Upper lobe of right lung (tissue), 1 donor: ENCODE measurements at regions not wholly inside any gene's neighbourhood (a gene's known extent, or its start where the extent isn't known, plus 50 kb on each side); places are given as distances from the start of the nearest gene placed in this dataset.

Experiments
- ATAC-seq: fragments of 200-7000 bp; cut with Tn5 transposase; one replicate; pipeline ENCODE4 v1.9.1; 2020; ENCODE audit warnings: mild to moderate bottlenecking, moderate library complexity
- DNase-seq: peaks from one replicate; pipeline ENCODE4 v3.0.0-alpha.2; 2020
- H3K27ac ChIP-seq: fragments of 200-600 bp; one replicate; pipeline ENCODE4 v1.8.0; 2022
- H3K27me3 ChIP-seq: fragments of 200-600 bp; one replicate; pipeline ENCODE4 v1.8.0; 2022; ENCODE audit warnings: mild to moderate bottlenecking
- H3K36me3 ChIP-seq: fragments of 200-600 bp; one replicate; pipeline ENCODE4 v1.8.0; 2022
- H3K4me1 ChIP-seq: fragments of 200-600 bp; one replicate; pipeline ENCODE4 v1.8.0; 2022
- H3K4me3 ChIP-seq: fragments of 200-600 bp; one replicate; pipeline ENCODE4 v1.8.0; 2022; ENCODE audit warnings: mild to moderate bottlenecking
- H3K9me3 ChIP-seq: fragments of 200-600 bp; one replicate; pipeline ENCODE4 v1.8.0; 2022
- intact Hi-C: fragments of 100-400 bp; cut with DNase I; formaldehyde crosslinking; loops from one replicate; pipeline ENCODE4 v1.11.0; 2022
- TF ChIP-seq, protein P1 (sequence below): fragments of 200-600 bp; IDR thresholded peaks from one replicate; pipeline ENCODE4 v1.8.0; 2022; ENCODE audit warnings: antibody characterized with exemption
- donor health status: DM: no; HTN: yes; CAD: no; lungs with severe emphysema.

DNA sequence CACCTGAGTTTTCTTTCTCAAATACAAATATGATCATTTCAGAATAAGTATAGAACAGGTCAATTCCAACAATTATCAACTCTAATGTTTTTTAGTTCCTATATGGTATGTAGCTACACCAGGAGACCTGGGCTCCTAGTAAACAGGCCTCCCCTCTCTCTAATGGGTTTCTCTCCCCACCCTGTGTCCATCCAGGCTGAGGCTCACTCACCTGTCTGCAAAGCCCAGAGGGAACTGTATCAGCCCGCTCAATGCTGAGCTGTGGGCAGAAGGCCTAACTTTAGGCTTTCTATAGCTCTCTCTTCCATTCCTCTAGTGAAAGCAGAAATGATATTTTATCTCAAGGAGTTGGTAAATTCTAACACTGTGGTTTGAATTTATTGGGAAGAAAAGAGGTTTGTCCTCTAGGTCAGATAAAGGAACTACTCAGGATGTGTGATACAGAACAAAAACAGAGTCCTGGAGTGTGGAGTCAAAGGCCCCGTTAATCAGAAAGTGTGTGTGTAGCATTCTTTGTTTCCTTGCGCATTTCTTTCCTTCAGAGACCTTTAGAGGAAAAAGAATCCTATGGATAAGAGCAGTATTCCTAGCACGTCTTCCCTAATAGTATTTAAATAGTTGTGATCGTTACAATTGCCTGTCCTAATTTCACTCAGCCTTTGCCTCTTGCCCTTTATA, 408.9 kb downstream of the PYDC2 start:
- no peaks in the 10 kb centered on the region for H3K36me3 ChIP-seq
- DNase-seq: no peak
- H3K27me3 ChIP-seq: no peaks in the 10 kb centered on the region
- ATAC-seq: no peak
- H3K9me3 ChIP-seq: no peaks in the 10 kb centered on the region
- no peak overlapping the region for H3K27ac ChIP-seq
- intact Hi-C loops: no loop called here
- H3K4me1 ChIP-seq: no peaks in the 10 kb centered on the region
- no peak overlapping the region for H3K4me3 ChIP-seq
- TF ChIP-seq, protein P1, sequence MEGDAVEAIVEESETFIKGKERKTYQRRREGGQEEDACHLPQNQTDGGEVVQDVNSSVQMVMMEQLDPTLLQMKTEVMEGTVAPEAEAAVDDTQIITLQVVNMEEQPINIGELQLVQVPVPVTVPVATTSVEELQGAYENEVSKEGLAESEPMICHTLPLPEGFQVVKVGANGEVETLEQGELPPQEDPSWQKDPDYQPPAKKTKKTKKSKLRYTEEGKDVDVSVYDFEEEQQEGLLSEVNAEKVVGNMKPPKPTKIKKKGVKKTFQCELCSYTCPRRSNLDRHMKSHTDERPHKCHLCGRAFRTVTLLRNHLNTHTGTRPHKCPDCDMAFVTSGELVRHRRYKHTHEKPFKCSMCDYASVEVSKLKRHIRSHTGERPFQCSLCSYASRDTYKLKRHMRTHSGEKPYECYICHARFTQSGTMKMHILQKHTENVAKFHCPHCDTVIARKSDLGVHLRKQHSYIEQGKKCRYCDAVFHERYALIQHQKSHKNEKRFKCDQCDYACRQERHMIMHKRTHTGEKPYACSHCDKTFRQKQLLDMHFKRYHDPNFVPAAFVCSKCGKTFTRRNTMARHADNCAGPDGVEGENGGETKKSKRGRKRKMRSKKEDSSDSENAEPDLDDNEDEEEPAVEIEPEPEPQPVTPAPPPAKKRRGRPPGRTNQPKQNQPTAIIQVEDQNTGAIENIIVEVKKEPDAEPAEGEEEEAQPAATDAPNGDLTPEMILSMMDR: no peak

DNA sequence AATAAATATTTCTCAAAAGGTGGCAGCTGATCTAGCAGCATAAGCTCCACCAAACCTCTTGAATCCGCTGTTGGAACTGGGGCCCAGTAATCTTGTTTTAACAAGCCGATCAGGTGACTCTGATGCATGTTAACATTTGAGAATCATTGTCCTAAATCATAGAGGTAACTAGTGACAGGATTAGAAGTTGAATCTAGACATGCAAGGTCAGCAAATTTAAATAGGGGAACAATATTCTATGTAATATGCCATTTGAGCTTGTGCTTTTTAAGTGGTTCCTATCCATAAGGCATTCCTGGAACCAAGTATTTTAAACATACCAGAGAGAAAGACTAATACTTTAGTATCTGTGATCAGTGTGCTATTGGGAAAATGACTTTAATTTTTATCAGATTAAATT, 412.8 kb downstream of the PYDC2 start:
- Histone ChIP-seq H3K9me3 (no peaks in the 10 kb centered on the region), H3K4me1 (no peaks in the 10 kb centered on the region), H3K27ac (no peak overlapping the region), H3K36me3 (no peaks in the 10 kb centered on the region), H3K27me3 (no peaks in the 10 kb centered on the region), H3K4me3 (no peak overlapping the region)
- DNase-seq: no peak
- TF ChIP-seq, protein P1: no peak
- intact Hi-C loops: no loop called here
- no peak for ATAC-seq

DNA sequence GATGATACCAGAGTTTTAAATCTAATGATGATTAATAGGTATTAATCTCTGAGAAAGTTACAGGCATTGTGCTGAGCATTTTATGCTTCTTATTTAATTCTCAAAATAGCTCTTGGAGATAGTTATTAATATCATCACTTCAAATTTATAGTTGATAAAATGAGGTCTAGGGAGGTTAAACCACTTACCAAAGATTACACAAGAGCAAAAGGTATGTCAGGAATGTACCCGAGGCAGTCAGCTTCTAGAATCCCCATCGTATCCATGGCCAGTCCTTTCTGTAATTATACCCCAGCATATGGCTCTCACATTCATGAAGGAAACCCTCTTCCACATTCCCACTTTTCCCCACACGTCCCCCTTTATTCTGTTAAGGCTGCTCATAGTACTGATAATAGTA, 421.3 kb downstream of the PYDC2 start:
- Histone ChIP-seq H3K4me1 (no peaks in the 10 kb centered on the region), H3K27me3 (no peaks in the 10 kb centered on the region), H3K9me3 (no peaks in the 10 kb centered on the region), H3K36me3 (no peaks in the 10 kb centered on the region), H3K4me3 (no peak overlapping the region), H3K27ac (no peak overlapping the region)
- TF ChIP-seq, protein P1: no peak
- intact Hi-C loops: no loop called here
- DNase-seq (no peak), ATAC-seq (peak; percentile 55)

DNA sequence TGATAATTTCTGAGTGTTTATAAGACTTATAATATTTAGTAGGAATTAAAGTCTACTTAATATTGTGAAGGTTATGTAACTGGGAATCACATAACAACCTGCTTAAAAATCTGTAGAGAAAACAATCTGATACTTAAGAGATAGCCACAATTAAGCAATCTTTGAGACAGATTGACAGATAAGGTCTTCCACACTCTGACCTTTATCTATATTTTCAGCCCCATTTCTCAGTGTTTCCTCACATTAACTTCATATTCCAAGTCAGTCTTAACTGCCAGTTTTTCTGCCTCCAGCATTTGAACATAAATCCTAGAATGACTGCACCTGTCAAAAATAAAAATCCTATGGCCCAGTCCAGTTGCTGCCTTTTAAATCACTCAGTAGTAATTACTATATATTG, 423.2 kb downstream of the PYDC2 start:
- intact Hi-C loops: no loop called here
- Histone ChIP-seq H3K27me3 (no peaks in the 10 kb centered on the region), H3K9me3 (no peaks in the 10 kb centered on the region), H3K4me1 (no peaks in the 10 kb centered on the region), H3K36me3 (no peaks in the 10 kb centered on the region), H3K4me3 (no peak overlapping the region), H3K27ac (no peak overlapping the region)
- no peak for ATAC-seq
- no peak for DNase-seq
- TF ChIP-seq, protein P1: no peak

DNA sequence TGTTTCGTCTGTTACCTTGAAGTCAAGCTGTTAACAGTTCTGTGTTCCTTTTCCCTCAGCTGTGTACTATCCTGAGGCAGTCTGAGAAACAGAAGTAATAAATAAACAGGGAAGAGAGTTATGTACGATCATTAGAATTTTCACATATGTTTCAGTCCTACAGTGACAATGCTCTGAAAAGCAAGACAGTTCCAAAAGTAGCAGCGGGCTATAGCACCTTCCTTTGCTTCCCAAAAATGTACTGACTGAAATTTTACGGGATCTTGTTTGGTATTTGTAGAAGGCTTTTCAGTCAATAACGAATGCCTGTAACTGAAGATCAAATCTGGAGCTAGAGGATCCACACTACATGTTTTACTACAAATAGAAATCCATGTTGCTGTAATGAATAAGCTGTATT, 428.1 kb downstream of the PYDC2 start:
- DNase-seq: no peak
- no peaks in the 10 kb centered on the region for H3K9me3 ChIP-seq
- no peaks in the 10 kb centered on the region for H3K27me3 ChIP-seq
- intact Hi-C loops: no loop called here
- ATAC-seq: no peak
- H3K4me1 ChIP-seq: no peaks in the 10 kb centered on the region
- no peaks in the 10 kb centered on the region for H3K36me3 ChIP-seq
- TF ChIP-seq, protein P1: no peak
- H3K27ac ChIP-seq: no peak overlapping the region
- H3K4me3 ChIP-seq: no peak overlapping the region

DNA sequence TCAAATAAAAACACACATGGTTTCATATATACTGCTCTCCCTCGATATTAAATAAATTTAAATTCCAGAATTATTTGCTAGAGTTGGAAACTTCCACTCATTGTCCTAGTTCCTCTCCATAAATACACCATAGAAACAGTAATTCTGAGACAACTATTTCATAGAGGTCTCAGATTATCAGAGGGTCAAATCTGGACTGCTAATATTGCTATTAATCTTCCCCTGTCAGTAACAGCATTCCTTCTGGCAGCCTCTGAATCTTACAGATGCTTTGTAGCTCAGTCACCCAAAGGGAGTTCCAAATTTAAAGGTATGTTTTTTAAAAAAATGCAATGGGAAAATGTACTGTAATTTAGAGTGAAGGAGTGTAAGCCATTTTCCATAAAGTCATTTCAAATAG, 428.8 kb downstream of the PYDC2 start:
- Histone ChIP-seq H3K4me3 (no peak overlapping the region), H3K9me3 (no peaks in the 10 kb centered on the region), H3K4me1 (no peaks in the 10 kb centered on the region), H3K27ac (no peak overlapping the region), H3K27me3 (no peaks in the 10 kb centered on the region), H3K36me3 (no peaks in the 10 kb centered on the region)
- no peak for ATAC-seq
- intact Hi-C loops: no loop called here
- no peak for DNase-seq
- TF ChIP-seq, protein P1: no peak
